ENCODE measurements at regions not wholly inside any gene's neighbourhood (a gene's known extent, or its start where the extent isn't known, plus 50 kb on each side); places are given as distances from the start of the nearest gene placed in this dataset.

- no peak for ATAC-seq
- peaks cover 22% of the 10 kb centered on the region for H3K9me3 Mint-ChIP-seq
- no peaks in the 10 kb centered on the region for H3K4me1 Mint-ChIP-seq
- peaks cover 12% of the 10 kb centered on the region for H3K36me3 Mint-ChIP-seq
- peaks cover 25% of the 10 kb centered on the region for H3K27me3 Mint-ChIP-seq
- H3K4me3 Mint-ChIP-seq = no peak overlapping the region
- no peak overlapping the region for H3K27ac Mint-ChIP-seq
These were observed 309.6 kb upstream of the KLF3 start for GRCh38 chr4:38354421-38354820.

- no peaks in the 10 kb centered on the region for H3K4me1 Mint-ChIP-seq
- no peak for ATAC-seq
- peaks cover 22% of the 10 kb centered on the region for H3K9me3 Mint-ChIP-seq
- no peak overlapping the region for H3K4me3 Mint-ChIP-seq
- H3K36me3 Mint-ChIP-seq = peaks cover 12% of the 10 kb centered on the region
- H3K27me3 Mint-ChIP-seq = peaks cover 25% of the 10 kb centered on the region
- no peak overlapping the region for H3K27ac Mint-ChIP-seq
These were observed 309.1 kb upstream of the KLF3 start for GRCh38 chr4:38354872-38355271.

- no peak overlapping the region for H3K27ac Mint-ChIP-seq
- no peak overlapping the region for H3K4me3 Mint-ChIP-seq
- no peaks in the 10 kb centered on the region for H3K4me1 Mint-ChIP-seq
- peaks cover 7% of the 10 kb centered on the region for H3K36me3 Mint-ChIP-seq
- H3K9me3 Mint-ChIP-seq = peaks cover 18% of the 10 kb centered on the region
- no peak for ATAC-seq
- peaks cover 9% of the 10 kb centered on the region for H3K27me3 Mint-ChIP-seq
These were observed 307.3 kb upstream of the KLF3 start for GRCh38 chr4:38356686-38357085.

- no peak overlapping the region for H3K27ac Mint-ChIP-seq
- peaks cover 15% of the 10 kb centered on the region for H3K9me3 Mint-ChIP-seq
- peaks cover 2% of the 10 kb centered on the region for H3K27me3 Mint-ChIP-seq
- no peak for ATAC-seq
- no peaks in the 10 kb centered on the region for H3K4me1 Mint-ChIP-seq
- no peak overlapping the region for H3K4me3 Mint-ChIP-seq
- H3K36me3 Mint-ChIP-seq = peaks cover 2% of the 10 kb centered on the region
These were observed 306.5 kb upstream of the KLF3 start for GRCh38 chr4:38357546-38357945.

- no peak for ATAC-seq
- Mint-ChIP-seq H3K4me3 (no peak overlapping the region), H3K36me3 (no peaks in the 10 kb centered on the region), H3K27ac (no peak overlapping the region), H3K9me3 (peaks cover 11% of the 10 kb centered on the region), H3K27me3 (no peaks in the 10 kb centered on the region), H3K4me1 (no peaks in the 10 kb centered on the region)
These were observed 304.9 kb upstream of the KLF3 start for GRCh38 chr4:38359113-38359512.

- Mint-ChIP-seq H3K27ac (no peak overlapping the region), H3K27me3 (no peaks in the 10 kb centered on the region), H3K4me1 (no peaks in the 10 kb centered on the region), H3K4me3 (no peak overlapping the region), H3K9me3 (peaks cover 2% of the 10 kb centered on the region), H3K36me3 (no peaks in the 10 kb centered on the region)
- ATAC-seq = no peak
These were observed 303.8 kb upstream of the KLF3 start for GRCh38 chr4:38360201-38360600.

- H3K4me3 Mint-ChIP-seq = no peak overlapping the region
- no peaks in the 10 kb centered on the region for H3K4me1 Mint-ChIP-seq
- H3K27ac Mint-ChIP-seq = no peak overlapping the region
- peak; percentile 21 for ATAC-seq
- no peaks in the 10 kb centered on the region for H3K27me3 Mint-ChIP-seq
- no peaks in the 10 kb centered on the region for H3K36me3 Mint-ChIP-seq
- H3K9me3 Mint-ChIP-seq = peaks cover 2% of the 10 kb centered on the region
These were observed 299.5 kb upstream of the KLF3 start for GRCh38 chr4:38364383-38364963.

GRCh38 chr4:38365261-38365660 is 298.7 kb upstream of the KLF3 start:
- no peaks in the 10 kb centered on the region for H3K27me3 Mint-ChIP-seq
- no peak overlapping the region for H3K4me3 Mint-ChIP-seq
- ATAC-seq = no peak
- H3K36me3 Mint-ChIP-seq = no peaks in the 10 kb centered on the region
- H3K4me1 Mint-ChIP-seq = no peaks in the 10 kb centered on the region
- H3K27ac Mint-ChIP-seq = no peak overlapping the region
- no peaks in the 10 kb centered on the region for H3K9me3 Mint-ChIP-seq

- Mint-ChIP-seq H3K4me1 (no peaks in the 10 kb centered on the region), H3K27me3 (no peaks in the 10 kb centered on the region), H3K4me3 (no peak overlapping the region), H3K36me3 (no peaks in the 10 kb centered on the region), H3K9me3 (no peaks in the 10 kb centered on the region), H3K27ac (no peak overlapping the region)
- no peak for ATAC-seq
These were observed 298.2 kb upstream of the KLF3 start for GRCh38 chr4:38365748-38366310.

- no peaks in the 10 kb centered on the region for H3K9me3 Mint-ChIP-seq
- no peak for ATAC-seq
- H3K4me3 Mint-ChIP-seq = no peak overlapping the region
- H3K27me3 Mint-ChIP-seq = no peaks in the 10 kb centered on the region
- H3K4me1 Mint-ChIP-seq = no peaks in the 10 kb centered on the region
- H3K36me3 Mint-ChIP-seq = no peaks in the 10 kb centered on the region
- no peak overlapping the region for H3K27ac Mint-ChIP-seq
These were observed 297.5 kb upstream of the KLF3 start for GRCh38 chr4:38366456-38366855.

GRCh38 chr4:38366997-38367396 is 297.0 kb upstream of the KLF3 start:
- no peaks in the 10 kb centered on the region for H3K4me1 Mint-ChIP-seq
- no peak for ATAC-seq
- no peak overlapping the region for H3K27ac Mint-ChIP-seq
- no peaks in the 10 kb centered on the region for H3K9me3 Mint-ChIP-seq
- no peak overlapping the region for H3K4me3 Mint-ChIP-seq
- no peaks in the 10 kb centered on the region for H3K27me3 Mint-ChIP-seq
- H3K36me3 Mint-ChIP-seq = no peaks in the 10 kb centered on the region

GRCh38 chr4:38367642-38368174 is 296.3 kb upstream of the KLF3 start:
- no peaks in the 10 kb centered on the region for H3K9me3 Mint-ChIP-seq
- no peaks in the 10 kb centered on the region for H3K4me1 Mint-ChIP-seq
- no peak overlapping the region for H3K4me3 Mint-ChIP-seq
- no peaks in the 10 kb centered on the region for H3K36me3 Mint-ChIP-seq
- no peak for ATAC-seq
- no peaks in the 10 kb centered on the region for H3K27me3 Mint-ChIP-seq
- H3K27ac Mint-ChIP-seq = no peak overlapping the region

GRCh38 chr4:38368613-38369012 is 295.4 kb upstream of the KLF3 start:
- no peak overlapping the region for H3K4me3 Mint-ChIP-seq
- no peaks in the 10 kb centered on the region for H3K27me3 Mint-ChIP-seq
- no peak for ATAC-seq
- no peak overlapping the region for H3K27ac Mint-ChIP-seq
- no peaks in the 10 kb centered on the region for H3K9me3 Mint-ChIP-seq
- no peaks in the 10 kb centered on the region for H3K36me3 Mint-ChIP-seq
- H3K4me1 Mint-ChIP-seq = no peaks in the 10 kb centered on the region

GRCh38 chr4:38371391-38371851 is 292.6 kb upstream of the KLF3 start:
- no peak overlapping the region for H3K27ac Mint-ChIP-seq
- H3K9me3 Mint-ChIP-seq = no peaks in the 10 kb centered on the region
- H3K4me1 Mint-ChIP-seq = no peaks in the 10 kb centered on the region
- no peaks in the 10 kb centered on the region for H3K36me3 Mint-ChIP-seq
- no peaks in the 10 kb centered on the region for H3K27me3 Mint-ChIP-seq
- no peak overlapping the region for H3K4me3 Mint-ChIP-seq
- ATAC-seq = no peak

GRCh38 chr4:38373375-38373774 is 290.6 kb upstream of the KLF3 start:
- Mint-ChIP-seq H3K4me3 (no peak overlapping the region), H3K36me3 (no peaks in the 10 kb centered on the region), H3K4me1 (no peaks in the 10 kb centered on the region), H3K9me3 (no peaks in the 10 kb centered on the region), H3K27me3 (peaks cover 12% of the 10 kb centered on the region), H3K27ac (no peak overlapping the region)
- no peak for ATAC-seq

- peaks cover 3% of the 10 kb centered on the region for H3K9me3 Mint-ChIP-seq
- H3K27ac Mint-ChIP-seq = no peak overlapping the region
- H3K27me3 Mint-ChIP-seq = peaks cover 12% of the 10 kb centered on the region
- H3K4me3 Mint-ChIP-seq = no peak overlapping the region
- H3K36me3 Mint-ChIP-seq = no peaks in the 10 kb centered on the region
- no peaks in the 10 kb centered on the region for H3K4me1 Mint-ChIP-seq
- no peak for ATAC-seq
These were observed 286.8 kb upstream of the KLF3 start for GRCh38 chr4:38377195-38377594.
